ACC112 (cell line): ENCODE measurements at regions not wholly inside any gene's neighbourhood (a gene's known extent, or its start where the extent isn't known, plus 50 kb on each side); places are given as distances from the start of the nearest gene placed in this dataset.

Experiments
- H2AFZ ChIP-seq: fragments of 200-600 bp; sonication (generic); one replicate; pipeline ENCODE4 v1.6.0; 2017; ENCODE audit warnings: antibody characterized with exemption, low read length; ENCODE audit not compliant: unreplicated experiment
- H3K27ac ChIP-seq: fragments of 200-600 bp; sonication (generic); 2 replicates; pipeline ENCODE4 v1.5.1; 2014; ENCODE audit warnings: low read depth, mild to moderate bottlenecking, antibody characterized with exemption, low read length, moderate library complexity
- H3K27me3 ChIP-seq: fragments of 200-600 bp; sonication (generic); 2 replicates; pipeline ENCODE4 v1.6.1; 2014; ENCODE audit warnings: mild to moderate bottlenecking, antibody characterized with exemption, low read length, moderate library complexity, mixed read lengths; ENCODE audit not compliant: insufficient read depth
- H3K36me3 ChIP-seq: fragments of 200-600 bp; sonication (generic); 2 replicates; pipeline ENCODE4 v1.6.1; 2016; ENCODE audit warnings: mild to moderate bottlenecking, antibody characterized with exemption, low read length, moderate library complexity, mixed read lengths; ENCODE audit not compliant: insufficient read depth
- H3K4me1 ChIP-seq: fragments of 200-600 bp; sonication (generic); one replicate; pipeline ENCODE4 v1.6.1; 2016; ENCODE audit warnings: low read length, mixed read lengths; ENCODE audit not compliant: insufficient read depth, unreplicated experiment, control insufficient read depth
- H3K4me3 ChIP-seq: fragments of 200-600 bp; sonication (generic); 2 replicates; pipeline ENCODE4 v1.5.1; 2014; ENCODE audit warnings: mild to moderate bottlenecking, low read depth, low read length
- H3K79me2 ChIP-seq: fragments of 200-600 bp; sonication (generic); one replicate; pipeline ENCODE4 v1.6.0; 2016; ENCODE audit warnings: low read length; ENCODE audit not compliant: control insufficient read depth, unreplicated experiment, insufficient read depth

DNA sequence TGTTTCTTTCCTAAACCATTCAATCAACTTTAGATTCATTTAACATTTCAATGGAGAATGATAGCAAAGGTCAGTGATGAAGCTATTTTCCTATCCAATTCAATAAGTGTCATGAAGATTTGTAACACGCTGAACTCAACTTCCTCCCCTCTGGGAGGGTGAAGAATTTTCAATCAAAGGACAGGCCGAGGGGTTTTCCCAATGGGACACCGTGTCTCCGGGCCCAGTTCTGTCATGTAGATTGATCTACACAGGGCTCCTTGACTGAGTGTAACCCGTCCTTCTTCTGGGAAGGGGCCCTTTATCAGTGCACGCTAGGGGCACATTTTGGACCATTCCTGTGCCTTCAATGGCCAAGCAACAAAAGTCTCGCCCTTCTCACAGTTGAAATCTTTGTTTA is 90.1 kb downstream of the KCNE4 start:
- no peak overlapping the region for H2AFZ ChIP-seq
- no peaks in the 10 kb centered on the region for H3K79me2 ChIP-seq
- no peak overlapping the region for H3K4me3 ChIP-seq
- H3K27me3 ChIP-seq: no peaks in the 10 kb centered on the region
- no peaks in the 10 kb centered on the region for H3K4me1 ChIP-seq
- no peak overlapping the region for H3K27ac ChIP-seq
- H3K36me3 ChIP-seq: no peaks in the 10 kb centered on the region

GRCh38 chr2:223147431-223147830 is 95.4 kb downstream of the KCNE4 start:
- Histone ChIP-seq H3K79me2 (no peaks in the 10 kb centered on the region), H3K27ac (no peak overlapping the region), H3K27me3 (no peaks in the 10 kb centered on the region), H3K36me3 (no peaks in the 10 kb centered on the region), H3K4me1 (no peaks in the 10 kb centered on the region), H2AFZ (no peak overlapping the region), H3K4me3 (no peak overlapping the region)

DNA sequence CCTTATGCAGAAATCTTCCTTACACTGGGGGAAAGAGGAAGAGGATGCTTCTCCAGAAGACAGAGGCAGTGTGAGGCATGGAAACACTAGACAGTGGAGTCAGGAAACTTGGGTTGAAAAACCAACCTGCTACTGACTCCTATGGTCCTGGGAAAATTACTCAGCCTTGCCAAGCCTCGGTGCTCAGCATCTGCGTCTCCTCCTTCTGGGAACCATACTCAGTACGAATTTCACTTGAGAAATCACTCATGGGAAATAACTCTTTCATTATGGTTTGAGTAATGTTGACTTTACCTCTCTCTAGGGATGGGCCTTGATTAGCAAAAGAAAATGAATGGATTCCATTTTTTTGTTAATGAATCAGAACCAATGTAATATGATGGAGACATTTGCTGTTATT is 96.5 kb downstream of the KCNE4 start:
- no peaks in the 10 kb centered on the region for H3K27me3 ChIP-seq
- no peaks in the 10 kb centered on the region for H3K36me3 ChIP-seq
- H2AFZ ChIP-seq: no peak overlapping the region
- no peak overlapping the region for H3K27ac ChIP-seq
- no peaks in the 10 kb centered on the region for H3K4me1 ChIP-seq
- H3K79me2 ChIP-seq: no peaks in the 10 kb centered on the region
- H3K4me3 ChIP-seq: no peak overlapping the region

GRCh38 chr2:223155956-223156355 is 104.0 kb downstream of the KCNE4 start:
- Histone ChIP-seq H2AFZ (no peak overlapping the region), H3K4me3 (no peak overlapping the region), H3K4me1 (no peaks in the 10 kb centered on the region), H3K27ac (no peak overlapping the region), H3K79me2 (no peaks in the 10 kb centered on the region), H3K36me3 (no peaks in the 10 kb centered on the region), H3K27me3 (no peaks in the 10 kb centered on the region)

DNA sequence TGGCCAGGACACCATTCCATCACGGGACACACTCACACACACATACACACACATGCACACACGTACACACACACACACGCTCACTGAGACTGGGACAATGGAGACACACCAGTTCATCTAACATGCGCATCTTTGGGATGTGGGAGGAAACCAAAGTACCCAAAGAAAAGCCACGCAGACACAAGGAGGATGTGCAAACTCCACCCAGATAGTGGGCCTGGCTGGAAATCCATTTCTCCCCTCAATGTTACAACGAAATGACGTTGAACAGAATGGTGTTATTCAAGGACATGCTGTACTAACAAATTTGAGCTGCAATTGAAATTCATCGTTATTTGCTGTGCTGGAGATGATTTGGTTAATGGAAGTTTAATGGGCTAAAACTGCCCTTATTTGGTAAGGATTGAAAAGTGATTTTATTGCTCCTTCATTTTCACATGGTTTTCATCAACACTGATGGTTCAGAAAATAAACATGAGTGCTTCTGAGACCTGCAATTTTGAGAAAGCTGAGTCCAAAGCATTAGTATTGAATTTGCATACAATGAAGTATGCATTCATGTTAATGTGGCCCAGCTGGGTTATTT is 110.0 kb downstream of the KCNE4 start:
- no peaks in the 10 kb centered on the region for H3K27me3 ChIP-seq
- no peak overlapping the region for H3K4me3 ChIP-seq
- H3K36me3 ChIP-seq: no peaks in the 10 kb centered on the region
- no peak overlapping the region for H3K27ac ChIP-seq
- no peaks in the 10 kb centered on the region for H3K4me1 ChIP-seq
- no peak overlapping the region for H2AFZ ChIP-seq
- no peaks in the 10 kb centered on the region for H3K79me2 ChIP-seq

GRCh38 chr2:223165423-223166214 is 113.6 kb downstream of the KCNE4 start:
- Histone ChIP-seq H3K4me3 (no peak overlapping the region), H3K4me1 (no peaks in the 10 kb centered on the region), H3K36me3 (no peaks in the 10 kb centered on the region), H3K27ac (no peak overlapping the region), H3K27me3 (no peaks in the 10 kb centered on the region), H2AFZ (no peak overlapping the region), H3K79me2 (no peaks in the 10 kb centered on the region)

- H3K79me2 ChIP-seq: no peaks in the 10 kb centered on the region
Measured at GRCh38 chr2:223166215-223166493, 114.2 kb downstream of the KCNE4 start.

DNA sequence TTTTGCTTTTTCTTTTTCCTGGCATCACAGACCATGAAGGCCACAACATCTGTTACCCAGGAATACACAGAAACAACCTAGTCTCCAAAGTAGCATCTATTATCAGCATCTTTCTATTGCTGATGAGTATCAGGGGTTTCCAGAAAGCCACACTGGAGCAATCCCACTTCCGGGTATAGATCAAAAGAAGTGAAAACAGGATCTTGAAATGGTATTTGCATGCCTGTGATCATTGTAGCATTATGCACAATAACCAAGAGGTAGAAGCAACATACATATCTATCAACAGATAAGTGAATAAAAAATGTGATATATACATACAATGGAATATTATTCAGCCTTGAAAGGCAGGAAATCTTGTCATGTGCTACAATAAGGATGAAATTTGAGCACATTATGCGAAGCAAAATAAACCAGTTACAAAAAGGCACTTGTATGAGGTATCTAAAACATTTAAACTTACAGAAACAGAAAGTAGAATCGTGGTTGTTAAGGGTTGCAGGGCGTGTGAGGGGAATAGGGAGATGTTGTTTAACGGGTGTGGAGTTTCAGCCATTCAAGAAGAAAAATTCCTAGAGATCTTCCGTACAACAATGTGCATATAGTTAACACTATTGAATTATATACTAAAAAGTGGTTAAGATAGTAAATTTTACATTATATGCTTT is 115.1 kb downstream of the KCNE4 start:
- Histone ChIP-seq H3K79me2 (no peaks in the 10 kb centered on the region), H3K27ac (no peak overlapping the region), H3K4me3 (no peak overlapping the region), H3K4me1 (no peaks in the 10 kb centered on the region), H2AFZ (no peak overlapping the region), H3K27me3 (no peaks in the 10 kb centered on the region), H3K36me3 (no peaks in the 10 kb centered on the region)

More at GRCh38 chr2:223166215-223166493, 114.2 kb downstream of the KCNE4 start:
- Histone ChIP-seq H3K4me1 (no peaks in the 10 kb centered on the region), H3K27me3 (no peaks in the 10 kb centered on the region), H3K27ac (no peak overlapping the region), H3K4me3 (no peak overlapping the region), H2AFZ (no peak overlapping the region), H3K36me3 (no peaks in the 10 kb centered on the region)

DNA sequence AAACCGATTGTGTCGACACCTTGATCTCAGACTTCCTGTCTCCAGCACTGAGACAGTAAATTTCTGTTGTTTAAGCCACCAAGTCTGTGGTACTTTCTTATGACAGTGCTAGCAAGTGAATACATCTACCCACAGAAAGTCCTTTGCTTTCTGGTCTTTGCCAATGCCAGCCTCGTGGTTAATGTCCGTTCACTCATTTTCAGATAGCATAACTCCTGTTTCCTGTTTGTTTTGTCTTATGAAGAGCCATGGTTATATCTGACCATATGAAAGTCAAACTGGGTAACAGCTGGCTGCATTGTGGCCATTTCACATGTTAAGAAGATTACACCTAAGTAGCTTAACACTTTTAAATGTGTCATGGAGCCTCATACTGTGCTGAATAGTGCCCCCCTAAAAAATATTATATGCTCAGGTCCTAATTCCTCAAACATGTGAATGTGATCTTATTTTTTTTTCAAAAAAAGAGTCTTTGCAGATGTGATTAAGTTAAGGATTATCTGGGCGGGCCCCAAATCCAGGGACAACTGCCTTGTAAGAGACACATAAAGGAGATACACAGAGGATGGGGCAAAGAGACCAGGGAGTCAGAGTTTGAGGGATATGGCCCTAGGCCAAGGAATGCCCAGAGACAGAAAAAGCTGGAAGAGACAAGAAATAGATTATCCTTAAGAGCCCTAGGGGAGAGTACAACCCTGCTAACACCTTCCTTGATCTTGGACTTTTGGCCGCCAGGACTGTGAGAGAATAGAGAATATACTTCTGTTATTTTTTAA is 118.0 kb downstream of the KCNE4 start:
- H3K27ac ChIP-seq: no peak overlapping the region
- H3K4me3 ChIP-seq: no peak overlapping the region
- no peaks in the 10 kb centered on the region for H3K79me2 ChIP-seq
- no peak overlapping the region for H2AFZ ChIP-seq
- H3K27me3 ChIP-seq: 0 out of 2 replicates have a peak, but pooled peaks cover under 1% of the 10 kb centered on the region
- H3K36me3 ChIP-seq: no peaks in the 10 kb centered on the region
- no peaks in the 10 kb centered on the region for H3K4me1 ChIP-seq

DNA sequence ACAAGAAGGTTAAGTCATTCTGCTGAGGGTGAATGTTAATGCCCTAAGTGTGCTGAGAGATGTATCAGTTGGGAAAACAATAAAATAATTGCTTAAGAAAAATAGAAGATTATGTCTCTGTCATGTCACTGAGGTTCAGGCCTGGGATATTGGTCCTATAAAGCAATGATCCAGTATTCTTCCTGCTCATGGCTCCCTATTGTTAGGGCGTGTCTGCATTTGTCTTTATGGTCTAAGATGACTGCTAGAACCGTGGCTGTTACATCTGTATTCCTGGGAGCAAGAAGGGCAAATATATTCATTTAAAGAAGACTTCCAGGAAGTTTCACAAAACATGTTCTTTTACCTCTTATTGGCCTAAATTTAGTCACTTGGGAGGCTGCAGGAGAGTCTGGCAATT is 125.0 kb downstream of the KCNE4 start:
- H3K4me1 ChIP-seq: no peaks in the 10 kb centered on the region
- no peak overlapping the region for H2AFZ ChIP-seq
- H3K36me3 ChIP-seq: no peaks in the 10 kb centered on the region
- no peaks in the 10 kb centered on the region for H3K79me2 ChIP-seq
- H3K27me3 ChIP-seq: 0 out of 2 replicates have a peak, but pooled peaks cover 9% of the 10 kb centered on the region
- no peak overlapping the region for H3K27ac ChIP-seq
- H3K4me3 ChIP-seq: no peak overlapping the region
